MV-4-11 (cell line): ENCODE measurements at regions not wholly inside any gene's neighbourhood (a gene's known extent, or its start where the extent isn't known, plus 50 kb on each side); places are given as distances from the start of the nearest gene placed in this dataset.

ENCODE experiments used
- DNase-seq: peaks from one replicate; lab custom pipeline; 2025; lab: John Stamatoyannopoulos, UW

- no peak for DNase-seq
Observed at GRCh38 chr12:128131955-128132354, 135.0 kb upstream of the TMEM132C start.

- no peak for DNase-seq
Observed at GRCh38 chr12:128133321-128134073, 133.5 kb upstream of the TMEM132C start.

- peak; percentile 72 for DNase-seq
Observed at GRCh38 chr12:128137140-128137539, 129.8 kb upstream of the TMEM132C start.

- DNase-seq = no peak
Observed at GRCh38 chr12:128138125-128138524, 128.8 kb upstream of the TMEM132C start.

- DNase-seq = no peak
Observed at GRCh38 chr12:128140551-128140950, 126.4 kb upstream of the TMEM132C start.

GRCh38 chr12:128150961-128151360, 116.0 kb upstream of the TMEM132C start:
- DNase-seq = no peak

GRCh38 chr12:128155571-128155970, 111.4 kb upstream of the TMEM132C start:
- no peak for DNase-seq

- DNase-seq = no peak
Observed at GRCh38 chr12:128163086-128163485, 103.9 kb upstream of the TMEM132C start.

- no peak for DNase-seq
Observed at GRCh38 chr12:128164533-128164932, 102.4 kb upstream of the TMEM132C start.

GRCh38 chr12:128165387-128165786, 101.6 kb upstream of the TMEM132C start:
- no peak for DNase-seq

- no peak for DNase-seq
Observed at GRCh38 chr12:128168273-128168672, 98.7 kb upstream of the TMEM132C start.

- DNase-seq = no peak
Observed at GRCh38 chr12:128170181-128170580, 96.8 kb upstream of the TMEM132C start.

GRCh38 chr12:128178565-128178964, 88.4 kb upstream of the TMEM132C start:
- no peak for DNase-seq

- no peak for DNase-seq
Observed at GRCh38 chr12:128178966-128179365, 88.0 kb upstream of the TMEM132C start.

- no peak for DNase-seq
Observed at GRCh38 chr12:128180166-128180565, 86.8 kb upstream of the TMEM132C start.

GRCh38 chr12:128190052-128190451, 76.9 kb upstream of the TMEM132C start:
- no peak for DNase-seq

- no peak for DNase-seq
Observed at GRCh38 chr12:128190614-128191013, 76.4 kb upstream of the TMEM132C start.

GRCh38 chr12:128191380-128191779, 75.6 kb upstream of the TMEM132C start:
- no peak for DNase-seq

- no peak for DNase-seq
Observed at GRCh38 chr12:128204711-128205110, 62.3 kb upstream of the TMEM132C start.

GRCh38 chr12:128205145-128205544, 61.8 kb upstream of the TMEM132C start:
- no peak for DNase-seq

- no peak for DNase-seq
Observed at GRCh38 chr12:128205758-128206157, 61.2 kb upstream of the TMEM132C start.
